Sciatic nerve (tissue), 2 donors: ENCODE measurements at regions not wholly inside any gene's neighbourhood (a gene's known extent, or its start where the extent isn't known, plus 50 kb on each side); places are given as distances from the start of the nearest gene placed in this dataset.

Experiments used
- ATAC-seq: fragments of 200-7000 bp; cut with Tn5 transposase; one replicate; pipeline ENCODE4 v1.9.1; 2020; ENCODE audit warnings: mild to moderate bottlenecking, moderate library complexity
- DNase-seq: peaks from one replicate; pipeline ENCODE4 v3.0.0-alpha.2; 2020; ENCODE audit warnings: low spot score
- intact Hi-C: fragments of 100-400 bp; cut with DNase I; formaldehyde crosslinking; loops from one replicate; pipeline ENCODE4 v1.14.2; 2022
- donor health status: DM: no; HTN: no; CAD: no.
- donor health status: DM: no; HTN: no; CAD: no.

GRCh38 chrX:63913719-63914118 is 128.7 kb upstream of the ARHGEF9 start:
- ATAC-seq (no peak), DNase-seq (no peak)
- intact Hi-C loops, result no loop called here

GRCh38 chrX:63889001-63889400 is 104.0 kb upstream of the ARHGEF9 start:
- ATAC-seq (no peak), DNase-seq (no peak)
- intact Hi-C loops, result no loop called here

- intact Hi-C loops, result no loop called here
- DNase-seq (no peak), ATAC-seq (no peak)
Observed at GRCh38 chrX:63884821-63885790, 100.1 kb upstream of the ARHGEF9 start.

GRCh38 chrX:63869506-63869905 is 84.5 kb upstream of the ARHGEF9 start:
- no peak for ATAC-seq
- DNase-seq, result no peak
- intact Hi-C loops, result no loop called here

GRCh38 chrX:63855896-63856295 is 70.9 kb upstream of the ARHGEF9 start:
- intact Hi-C loops, result no loop called here
- no peak for DNase-seq
- ATAC-seq, result no peak

- DNase-seq (no peak), ATAC-seq (no peak)
- intact Hi-C loops, result no loop called here
Observed at GRCh38 chrX:63835361-63835760, 50.3 kb upstream of the ARHGEF9 start.
